Suprapubic skin (tissue), 4 donors: ENCODE measurements at regions not wholly inside any gene's neighbourhood (a gene's known extent, or its start where the extent isn't known, plus 50 kb on each side); places are given as distances from the start of the nearest gene placed in this dataset.

Source experiments
- CTCF ChIP-seq, 2 donors: fragments of 200-600 bp in 1 of 2; fragments of 450-650 bp in 1 of 2; sonication (generic) in 1 of 2; IDR thresholded peaks; one replicate each; pipeline ENCODE4 v1.5.1; 2016 to 2019; ENCODE audit warnings: antibody characterized with exemption in 2 of 2, mild to moderate bottlenecking in 1 of 2, moderate library complexity in 1 of 2
- POLR2A ChIP-seq, 2 donors: fragments of 450-650 bp; IDR thresholded peaks; one replicate each; pipeline ENCODE4 v1.6.1; 2017; ENCODE audit warnings: antibody characterized with exemption in 2 of 2, mild to moderate bottlenecking in 2 of 2, moderate library complexity in 2 of 2
- POLR2AphosphoS5 ChIP-seq, 3 donors: sonication (generic); formaldehyde crosslinking; IDR thresholded peaks; one replicate each; pipeline ENCODE4 v1.6.1; 2017; ENCODE audit warnings: antibody characterized with exemption in 3 of 3

GRCh38 chr2:185201063-185201462 is 537.5 kb upstream of the FSIP2 start:
- TF ChIP-seq CTCF (IDR thresholded peaks at IDR 0.05), result no peak
- no peak for TF ChIP-seq POLR2A (IDR thresholded peaks at IDR 0.05)
- no peak for TF ChIP-seq POLR2AphosphoS5 (IDR thresholded peaks at IDR 0.05)
